ENCODE measurements at regions not wholly inside any gene's neighbourhood (a gene's known extent, or its start where the extent isn't known, plus 50 kb on each side); places are given as distances from the start of the nearest gene placed in this dataset.

DNA sequence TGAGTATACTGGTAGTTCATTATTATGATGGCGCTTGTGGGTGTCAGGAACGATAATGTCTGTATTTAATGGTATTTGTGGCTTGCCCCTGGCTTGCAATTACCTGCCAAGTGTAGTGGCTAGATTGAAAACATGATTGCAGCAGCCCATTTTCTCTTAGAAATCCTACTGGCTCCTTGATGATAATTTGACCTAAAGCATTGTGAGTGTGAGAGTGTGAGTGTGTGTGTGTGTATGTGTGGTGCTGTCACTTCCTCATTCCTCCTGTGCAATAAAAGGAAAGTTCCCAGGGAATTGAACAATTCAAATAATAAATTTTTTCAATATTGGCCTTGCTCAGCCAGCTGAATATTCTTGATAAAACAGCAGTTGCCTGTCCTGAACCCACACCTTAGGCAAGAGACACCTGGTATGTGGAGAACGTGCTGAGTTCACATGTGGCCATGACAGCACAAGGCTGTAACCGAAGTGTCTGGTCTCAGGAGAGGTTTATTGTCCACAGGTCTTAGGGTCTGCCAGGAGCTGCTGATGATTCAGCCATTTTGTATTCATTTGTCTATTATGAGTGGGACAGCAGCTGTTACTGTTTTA lies 193.3 kb downstream of the CD47 start (continued):
- TF ChIP-seq RFX5 (IDR thresholded peaks at IDR 0.05; ENCODE audit: borderline replicate concordance, low read depth, low read length) (no peak), PHF8 (conservative IDR thresholded peaks at IDR 0.05; ENCODE audit: low read depth, low read length) (no peak), NRF1 (IDR thresholded peaks at IDR 0.05; ENCODE audit: low read depth, low read length) (no peak), CHD7 (IDR thresholded peaks at IDR 0.05; ENCODE audit: insufficient replicate concordance, low read length) (no peak), CBX8 (IDR thresholded peaks at IDR 0.05; ENCODE audit: borderline replicate concordance, low read depth, low read length) (no peak)
